GM06990 (cell line): ENCODE measurements at regions not wholly inside any gene's neighbourhood (a gene's known extent, or its start where the extent isn't known, plus 50 kb on each side); places are given as distances from the start of the nearest gene placed in this dataset.
"Not testable (repeated sequence)": the region's sequence is repeated elsewhere in the genome, so short reads cannot be mapped to it uniquely, and the experiment has no call there.

Experiments
- DNase-seq: peaks from one replicate; pipeline ENCODE4 v3.0.0-alpha.2; 2011; ENCODE audit not compliant: insufficient read length; ENCODE audit errors: extremely low read depth
- H3K27me3 ChIP-seq: replicated peaks from 2 replicates; pipeline ENCODE4 v1.6.0; 2011; ENCODE audit warnings: low read length; ENCODE audit not compliant: control insufficient read depth, insufficient read depth
- H3K36me3 ChIP-seq: 2 replicates; pipeline ENCODE4 v1.5.1; 2011; ENCODE audit warnings: low read length; ENCODE audit not compliant: control insufficient read depth, insufficient read depth
- H3K4me3 ChIP-seq: replicated peaks from 2 replicates; pipeline ENCODE4 v1.5.1; 2011; ENCODE audit warnings: low read depth, mild to moderate bottlenecking, control low read depth, low read length
- CTCF ChIP-seq: IDR thresholded peaks from 2 replicates; pipeline ENCODE4 v1.5.1; 2011; ENCODE audit warnings: low read length, control low read depth, mild to moderate bottlenecking, inconsistent platforms; ENCODE audit not compliant: insufficient read depth, poor library complexity, severe bottlenecking

DNA sequence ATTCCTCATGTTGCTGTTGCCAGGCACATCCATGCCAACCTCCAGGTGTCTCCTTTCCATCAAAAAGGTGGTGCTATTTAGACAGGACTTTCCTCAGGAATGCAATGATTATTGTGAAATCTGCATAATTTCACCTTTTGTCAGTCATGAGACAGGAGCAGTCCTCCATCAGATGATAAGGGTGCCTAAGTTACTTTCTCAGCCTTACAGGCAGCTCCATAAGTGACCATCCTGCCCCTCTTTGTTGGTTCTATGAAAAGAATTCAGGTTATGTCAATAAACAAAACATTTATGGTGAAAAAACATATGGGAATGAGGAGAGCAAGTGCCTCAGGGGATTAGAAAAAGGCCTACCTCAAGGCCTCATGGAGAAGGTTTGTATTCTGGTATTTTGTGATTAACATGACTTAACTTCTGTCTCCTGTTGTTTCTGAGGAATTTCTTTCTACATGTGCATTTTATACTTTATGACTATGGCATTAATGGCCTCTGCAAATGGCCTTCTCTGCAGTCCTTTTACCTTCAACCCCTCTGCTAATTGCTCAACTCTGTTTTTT lies 110.3 kb upstream of the DIAPH3 start:
- DNase-seq = no peak
- H3K27me3 ChIP-seq = no peaks in the 10 kb centered on the region
- H3K4me3 ChIP-seq = no peak overlapping the region
- TF ChIP-seq CTCF = no peak
- H3K36me3 ChIP-seq = no peaks in the 10 kb centered on the region

DNA sequence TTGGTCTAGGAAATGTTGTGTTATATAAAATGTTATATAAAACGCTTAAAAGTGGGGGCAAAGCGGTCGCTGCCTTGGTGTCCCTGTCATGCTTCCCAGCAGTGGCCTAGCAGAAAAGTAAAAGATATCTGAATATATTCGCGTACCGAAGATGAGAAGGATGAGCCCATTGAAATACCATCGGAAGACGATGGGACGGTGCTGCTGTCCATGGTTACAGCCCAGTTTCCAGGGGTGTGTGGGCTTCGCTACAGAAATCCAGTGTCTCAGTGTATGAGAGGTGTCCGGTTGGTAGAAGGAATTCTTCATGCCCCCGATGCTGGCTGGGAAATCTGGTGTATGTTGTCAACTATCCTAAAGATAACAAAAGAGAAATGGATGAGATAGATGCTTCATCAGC lies 110.9 kb upstream of the DIAPH3 start:
- TF ChIP-seq CTCF = no peak
- H3K27me3 ChIP-seq = no peaks in the 10 kb centered on the region
- H3K36me3 ChIP-seq = no peaks in the 10 kb centered on the region
- no peak for DNase-seq
- H3K4me3 ChIP-seq = no peak overlapping the region

DNA sequence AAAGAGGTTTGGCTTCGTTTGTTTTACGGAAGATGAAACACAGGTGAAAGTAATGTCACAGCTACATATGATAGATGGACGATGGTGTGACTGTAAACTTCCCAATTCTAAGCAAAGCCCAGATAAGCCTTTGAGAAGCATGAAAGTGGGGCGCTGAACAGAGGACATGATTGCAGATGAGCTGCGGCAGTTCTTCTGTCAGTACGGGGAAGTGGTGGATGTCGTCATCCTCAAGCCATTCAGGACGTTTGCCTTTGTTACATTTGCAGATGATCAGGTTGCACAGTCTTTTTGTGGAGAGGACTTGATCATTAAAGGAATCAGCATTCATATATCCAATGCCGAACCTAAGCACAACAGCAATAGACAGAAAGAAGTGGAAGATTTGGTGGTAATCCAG lies 111.5 kb upstream of the DIAPH3 start:
- TF ChIP-seq CTCF = no peak
- Histone ChIP-seq H3K4me3 (no peak overlapping the region), H3K36me3 (no peaks in the 10 kb centered on the region), H3K27me3 (no peaks in the 10 kb centered on the region)
- no peak for DNase-seq

DNA sequence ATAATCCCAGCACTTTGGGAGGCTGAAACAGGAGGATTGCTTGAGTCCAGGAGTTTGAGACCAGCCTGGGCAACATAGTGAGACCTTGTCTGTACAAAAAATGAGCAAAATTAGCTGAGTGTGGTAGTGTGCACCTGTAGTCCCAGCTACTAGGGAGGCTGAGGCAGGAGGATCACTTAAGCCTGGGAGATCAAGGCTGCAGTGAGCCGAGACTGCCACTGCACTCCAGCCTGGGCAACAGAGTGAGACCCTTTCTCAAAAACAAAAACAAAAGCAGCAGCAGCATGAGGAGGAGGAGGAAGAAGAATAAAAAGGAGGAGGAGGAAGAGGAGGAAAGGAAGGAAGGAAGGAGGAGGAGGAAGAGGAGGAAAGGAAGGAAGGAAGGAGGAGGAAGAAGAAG lies 116.5 kb upstream of the TDRD3 start:
- H3K27me3 ChIP-seq, DNase-seq, H3K36me3 ChIP-seq, H3K4me3 ChIP-seq: not testable (repeated sequence)

- no peaks in the 10 kb centered on the region for H3K27me3 ChIP-seq
- no peak for DNase-seq
- no peaks in the 10 kb centered on the region for H3K36me3 ChIP-seq
- TF ChIP-seq CTCF = no peak
- H3K4me3 ChIP-seq = no peak overlapping the region
Observed at GRCh38 chr13:60282186-60282585, 114.8 kb upstream of the TDRD3 start.

DNA sequence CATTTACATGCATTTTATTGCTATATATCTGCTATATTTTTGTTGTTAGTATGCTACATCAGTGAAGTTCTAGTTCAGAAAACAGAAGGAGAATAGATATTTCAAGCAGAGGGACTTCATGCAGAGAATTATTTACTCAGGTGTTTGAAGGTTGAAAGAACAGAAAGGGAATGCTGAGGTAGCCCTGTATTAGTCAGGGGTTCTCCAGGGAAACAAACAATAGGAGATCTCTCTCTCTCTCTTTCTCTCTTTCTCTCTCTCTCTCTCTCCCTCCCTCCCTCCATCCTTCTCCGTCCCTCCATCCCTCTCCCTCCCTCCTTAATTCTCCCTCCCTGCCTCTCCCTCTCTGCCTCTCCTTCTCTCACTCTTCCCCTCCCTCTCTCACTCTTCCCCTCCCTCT lies 114.3 kb upstream of the TDRD3 start:
- Histone ChIP-seq H3K27me3 (no peaks in the 10 kb centered on the region), H3K4me3 (no peak overlapping the region), H3K36me3 (no peaks in the 10 kb centered on the region)
- no peak for DNase-seq
- no peak for TF ChIP-seq CTCF
